HG03432 (cell line): ENCODE measurements at regions not wholly inside any gene's neighbourhood (a gene's known extent, or its start where the extent isn't known, plus 50 kb on each side); places are given as distances from the start of the nearest gene placed in this dataset.

Experiments used
- ATAC-seq: cut with Tn5 transposase; IDR thresholded peaks from one replicate; pipeline ENCODE4 v1.9.1; 2021; ENCODE audit warnings: mild to moderate bottlenecking, moderate library complexity; ENCODE audit not compliant: unreplicated experiment

DNA sequence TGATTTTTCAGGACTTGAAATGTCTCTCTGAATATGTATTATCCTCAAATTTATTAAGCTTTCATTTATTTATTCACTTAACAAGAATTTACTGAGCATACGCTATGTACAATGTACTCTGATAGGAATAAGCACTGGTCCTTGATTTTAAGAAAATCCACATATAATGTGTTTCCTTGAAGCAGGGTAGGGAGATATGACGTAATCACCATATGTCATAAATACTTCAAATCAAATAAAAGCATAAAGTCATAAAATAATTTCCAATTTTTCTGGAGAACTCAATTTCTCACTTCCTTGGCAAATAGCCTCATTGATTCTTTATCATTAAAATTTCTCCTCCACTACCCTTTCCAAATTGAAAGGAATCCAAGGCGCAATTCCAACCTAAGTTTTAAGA lies 177.8 kb upstream of the GAP43 start:
- no peak for ATAC-seq

DNA sequence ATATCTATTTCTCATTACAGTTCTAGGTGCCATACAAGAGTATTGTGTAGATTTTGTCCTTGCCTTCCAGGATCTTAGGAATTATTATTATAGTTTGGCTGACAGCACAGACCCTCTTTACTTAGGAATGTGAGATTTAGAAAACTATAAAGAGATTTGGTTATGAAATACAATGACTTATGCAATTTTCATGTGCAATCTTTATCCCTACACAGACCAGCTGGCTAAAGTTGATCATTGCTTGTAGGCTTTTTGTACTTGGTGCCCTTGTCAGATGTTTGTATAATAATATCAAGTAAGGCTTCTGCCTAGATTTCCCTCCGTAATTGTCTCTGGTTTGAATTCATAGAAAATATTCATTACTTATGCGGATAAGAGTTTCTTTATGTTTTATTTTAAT lies 174.5 kb upstream of the GAP43 start:
- no peak for ATAC-seq

DNA sequence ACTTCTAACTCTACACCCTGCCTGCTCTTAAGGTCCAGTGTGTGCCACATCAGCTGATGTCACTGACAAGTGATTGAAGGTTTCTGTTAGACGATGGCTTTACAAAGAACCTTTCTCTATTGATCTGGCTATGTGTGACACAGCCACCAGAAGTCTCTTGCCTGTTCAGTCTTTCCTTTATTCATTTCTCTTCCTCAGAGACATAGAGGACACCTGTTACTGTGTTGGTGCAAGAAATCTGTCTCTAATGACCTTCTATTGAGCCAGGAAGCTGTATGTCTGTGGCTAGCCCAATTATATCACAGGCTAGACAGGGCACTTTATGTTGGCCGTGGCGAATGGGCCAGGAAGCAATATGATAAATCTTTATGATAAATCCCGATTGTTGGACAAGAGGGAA lies 173.3 kb upstream of the GAP43 start:
- ATAC-seq: no peak

DNA sequence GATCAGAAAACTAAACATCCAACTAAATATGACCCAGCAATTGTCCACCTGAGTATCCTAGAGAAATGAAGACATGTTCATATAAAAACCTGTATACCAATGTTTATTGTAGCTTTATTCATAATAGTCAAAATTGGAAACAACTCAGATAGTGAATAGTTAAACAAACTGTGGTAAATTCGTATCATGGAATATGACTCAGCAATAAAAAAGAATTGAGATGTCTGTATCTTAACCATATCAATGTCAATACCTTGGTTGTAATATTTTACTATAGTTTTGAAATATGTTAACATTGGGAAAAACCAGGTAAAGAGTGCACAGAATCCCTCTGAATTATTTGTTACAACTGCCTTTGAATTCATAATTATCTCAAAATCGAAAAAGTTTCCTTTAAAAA lies 159.3 kb upstream of the GAP43 start:
- no peak for ATAC-seq

DNA sequence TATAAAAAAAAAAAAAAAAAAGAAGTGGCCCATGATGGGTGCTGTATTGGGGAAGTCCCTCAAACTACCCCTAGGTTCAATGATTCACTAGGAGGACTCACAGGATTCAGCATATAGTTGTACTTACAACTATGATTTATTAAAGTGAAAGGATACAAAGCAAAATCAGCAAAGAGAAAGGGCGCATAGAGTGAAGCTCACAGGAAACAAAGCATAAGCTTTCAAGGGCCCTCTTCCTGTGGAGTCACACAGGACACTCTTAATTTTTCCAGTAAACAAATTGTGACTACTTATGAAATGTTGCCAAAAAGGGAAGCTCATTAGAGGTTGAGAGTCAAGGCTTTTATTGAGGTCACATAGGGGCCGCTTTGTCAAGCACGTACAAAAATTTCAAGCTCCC lies 153.7 kb upstream of the GAP43 start:
- peak; percentile 81 for ATAC-seq

DNA sequence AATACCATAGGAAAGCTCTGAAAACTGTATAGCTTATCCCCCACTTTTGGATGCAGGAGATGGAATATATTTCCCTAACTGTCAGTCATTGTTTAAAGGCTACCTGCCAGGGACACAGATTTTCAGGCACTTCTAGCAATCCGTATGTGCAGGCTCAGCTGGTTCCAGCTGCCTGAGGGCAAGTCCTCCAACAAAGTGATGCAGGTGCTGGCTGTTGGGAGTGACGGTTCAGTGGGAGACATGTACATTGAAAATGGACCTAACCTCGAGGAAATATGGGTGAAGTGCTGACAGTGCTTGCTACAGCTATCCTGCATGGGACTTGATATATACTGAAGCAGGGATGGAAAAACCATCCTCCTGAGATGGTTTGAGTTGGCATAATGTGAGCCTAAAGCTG lies 153.1 kb upstream of the GAP43 start:
- no peak for ATAC-seq

DNA sequence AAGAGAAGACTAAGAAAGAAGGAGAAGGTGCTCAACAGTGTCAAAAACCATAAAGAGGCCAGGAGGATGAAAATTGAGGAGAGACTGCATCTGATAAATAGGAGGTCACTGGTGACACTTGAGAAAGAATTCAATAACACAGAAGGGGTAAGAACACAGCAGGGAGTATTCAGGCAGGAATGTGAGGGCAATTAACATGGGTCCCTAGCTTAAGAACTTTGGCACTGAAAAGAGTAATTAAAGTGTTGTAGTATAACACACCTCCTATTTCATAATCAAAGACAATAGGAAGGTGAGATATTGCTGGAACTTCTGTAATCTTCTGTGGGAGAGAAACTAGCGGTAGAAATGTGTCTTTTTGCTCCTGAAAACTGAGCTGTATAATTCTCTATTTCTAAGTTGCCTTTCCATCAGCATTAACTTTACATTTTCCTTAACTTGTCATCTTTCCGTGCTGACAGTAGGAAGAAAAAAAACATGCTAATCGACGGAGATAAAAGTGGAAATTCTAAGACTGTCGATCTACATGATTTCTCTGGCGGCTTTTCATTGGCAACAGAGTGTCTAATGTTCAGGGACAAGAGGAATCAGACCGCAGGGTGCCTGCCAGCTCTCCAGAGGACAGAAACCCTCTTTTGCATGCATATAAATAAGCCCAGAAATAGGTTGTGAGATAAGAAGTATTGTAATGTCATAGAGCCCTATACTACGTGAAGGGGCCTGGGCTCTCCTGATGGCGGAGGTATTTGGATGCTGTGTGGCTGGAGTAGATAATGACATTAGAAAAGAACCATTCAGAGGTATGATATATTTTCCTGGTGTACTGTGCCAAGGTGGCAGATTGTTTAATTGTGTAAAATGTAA lies 147.9 kb upstream of the GAP43 start:
- ATAC-seq: no peak

DNA sequence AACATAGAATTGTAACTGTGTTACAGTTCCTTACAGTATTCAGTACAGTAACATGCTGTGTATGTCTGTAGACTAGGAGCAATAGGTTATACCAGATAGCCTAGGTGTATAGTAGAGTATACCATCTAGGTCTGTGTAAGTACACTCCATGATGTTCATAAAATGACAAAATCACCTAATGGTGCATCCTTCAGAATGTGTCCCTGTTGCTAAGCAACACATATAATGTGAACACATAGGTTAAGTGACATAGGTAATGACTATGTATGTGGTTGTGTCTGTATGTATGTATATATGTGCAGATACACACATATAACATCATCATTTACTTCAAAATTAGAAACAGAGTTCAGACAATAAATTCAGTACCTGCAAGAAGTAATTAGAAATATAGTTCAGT lies 146.8 kb upstream of the GAP43 start:
- no peak for ATAC-seq

DNA sequence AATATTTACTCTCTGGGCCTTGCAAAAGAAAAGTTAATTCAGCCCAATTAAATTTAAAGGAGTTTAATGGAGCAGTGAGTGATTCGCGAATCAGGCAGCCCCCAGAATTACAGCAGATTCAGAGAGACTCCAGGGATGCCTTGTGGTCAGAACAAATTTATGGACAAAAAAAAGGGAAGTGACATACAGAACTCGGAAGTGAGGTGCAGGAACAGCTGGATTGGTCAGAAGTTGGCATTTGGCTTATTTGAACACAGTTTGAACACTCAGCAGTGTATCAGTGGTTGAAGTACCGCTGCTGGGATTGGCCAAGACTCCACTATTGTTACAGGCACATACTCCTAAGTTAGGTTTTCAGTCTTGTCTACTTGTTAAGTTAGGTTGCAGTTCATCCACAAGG lies 145.0 kb upstream of the GAP43 start:
- ATAC-seq: no peak

DNA sequence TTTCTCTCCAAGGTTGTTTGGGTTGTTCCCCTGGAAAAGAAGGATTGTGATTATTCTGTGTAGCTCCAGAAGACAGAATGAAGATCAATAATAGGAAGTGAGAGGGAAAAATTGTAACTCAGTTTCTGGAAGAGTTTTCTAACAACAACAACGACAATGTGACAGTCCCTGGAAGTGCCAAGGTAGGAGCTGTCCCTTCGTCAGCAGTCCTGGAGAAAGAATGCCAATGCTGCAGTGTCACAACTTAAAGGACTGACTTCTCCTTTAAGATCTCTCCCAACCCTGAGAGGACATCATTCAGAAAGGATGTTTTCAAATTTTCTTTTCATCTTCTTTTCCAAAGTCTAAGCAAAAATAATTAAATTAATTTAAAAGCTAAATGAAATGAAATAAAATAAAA lies 136.4 kb upstream of the GAP43 start:
- ATAC-seq: no peak

DNA sequence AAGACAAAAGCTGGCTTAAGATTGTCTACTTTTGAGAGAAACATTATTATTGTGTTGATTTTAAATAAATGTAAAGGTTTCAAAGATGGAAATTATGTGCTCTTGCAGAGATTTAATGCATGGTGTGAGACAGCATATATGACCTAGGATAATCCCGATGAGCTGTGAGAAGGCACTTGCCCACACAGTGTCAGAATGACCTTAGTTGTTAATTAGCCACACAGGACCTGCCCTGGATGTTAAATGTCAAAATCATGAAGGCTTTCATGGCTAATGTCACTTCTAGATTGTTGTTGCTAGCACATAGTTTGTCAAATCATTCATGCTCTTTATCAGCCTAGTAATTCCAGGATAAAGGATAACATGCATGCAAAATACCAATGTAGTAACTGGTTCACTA lies 135.3 kb upstream of the GAP43 start:
- ATAC-seq: no peak

DNA sequence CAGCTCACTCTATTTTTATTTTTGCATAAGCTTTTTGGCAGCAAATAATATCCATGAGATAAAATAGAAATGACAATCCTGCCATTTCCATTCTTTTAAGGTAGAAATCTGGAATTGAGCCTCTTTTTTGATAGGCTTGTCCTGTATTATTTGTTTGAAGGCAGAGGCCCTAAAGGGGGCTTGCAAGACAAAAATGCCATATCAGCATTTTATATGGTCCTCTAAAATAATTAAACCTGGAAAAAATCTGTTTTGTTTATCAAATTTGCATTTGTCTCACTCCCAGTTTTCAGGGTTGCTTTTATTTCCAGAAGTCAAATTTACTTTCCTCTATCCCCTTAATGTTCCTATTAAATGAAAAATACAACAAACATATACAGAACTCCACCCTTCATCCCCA lies 134.9 kb upstream of the GAP43 start:
- ATAC-seq: no peak

DNA sequence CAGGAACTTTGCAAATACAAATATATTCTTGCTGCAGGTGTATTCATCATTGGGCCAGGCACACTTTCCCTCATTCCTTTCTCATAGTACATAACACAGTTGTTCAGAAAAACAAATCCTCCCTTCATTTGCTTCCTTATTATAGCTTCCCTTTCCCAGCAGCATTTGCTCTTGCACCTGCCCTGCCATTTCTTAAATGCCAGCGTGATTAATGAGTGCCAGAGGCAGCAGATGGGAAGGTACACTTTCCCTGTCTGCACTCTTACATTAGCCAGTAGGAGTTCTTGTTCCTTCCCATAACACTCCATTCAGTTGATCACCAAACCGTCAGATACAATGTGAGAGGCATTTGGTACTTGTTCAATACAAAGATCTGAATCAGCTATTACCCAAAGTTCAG lies 128.5 kb upstream of the GAP43 start:
- ATAC-seq: no peak

DNA sequence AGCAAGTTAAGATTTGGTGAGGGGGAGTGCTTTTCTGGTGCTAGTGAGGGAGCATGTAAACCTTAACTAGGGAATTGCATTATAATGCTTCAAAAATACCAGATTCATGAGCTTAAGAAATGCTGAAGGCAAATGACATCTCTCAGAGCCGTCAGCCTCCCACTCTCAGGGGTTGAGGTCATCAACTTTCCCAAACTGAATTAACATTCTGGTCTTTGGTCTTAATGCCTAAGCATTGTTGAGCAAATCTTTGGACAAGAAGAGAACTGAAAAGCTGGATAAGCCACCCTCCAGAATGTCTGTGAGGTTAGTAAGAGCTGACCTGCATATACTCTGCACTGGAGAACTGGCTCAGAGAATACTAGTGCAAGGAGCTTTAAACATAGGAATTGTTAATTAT lies 124.9 kb upstream of the GAP43 start:
- ATAC-seq: no peak

DNA sequence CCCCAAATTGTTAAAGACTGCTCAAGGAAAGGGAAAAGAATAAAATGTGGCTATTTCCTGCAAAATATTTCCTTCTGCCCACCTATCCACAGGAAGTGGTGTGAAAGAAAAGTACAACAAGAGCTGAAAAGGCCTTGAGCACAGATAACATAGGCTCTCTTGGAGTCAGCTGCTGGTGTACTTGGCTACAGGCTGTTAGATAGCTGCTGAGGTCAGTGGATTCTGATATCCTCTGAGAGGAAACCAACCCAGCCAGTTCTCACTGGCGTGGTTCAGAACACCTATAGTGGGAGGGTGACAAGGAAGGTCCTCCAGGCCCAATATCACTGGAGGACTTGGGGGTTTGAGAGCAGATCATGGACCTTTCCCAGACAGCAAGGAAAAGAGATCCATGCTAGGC lies 124.4 kb upstream of the GAP43 start:
- ATAC-seq: no peak

DNA sequence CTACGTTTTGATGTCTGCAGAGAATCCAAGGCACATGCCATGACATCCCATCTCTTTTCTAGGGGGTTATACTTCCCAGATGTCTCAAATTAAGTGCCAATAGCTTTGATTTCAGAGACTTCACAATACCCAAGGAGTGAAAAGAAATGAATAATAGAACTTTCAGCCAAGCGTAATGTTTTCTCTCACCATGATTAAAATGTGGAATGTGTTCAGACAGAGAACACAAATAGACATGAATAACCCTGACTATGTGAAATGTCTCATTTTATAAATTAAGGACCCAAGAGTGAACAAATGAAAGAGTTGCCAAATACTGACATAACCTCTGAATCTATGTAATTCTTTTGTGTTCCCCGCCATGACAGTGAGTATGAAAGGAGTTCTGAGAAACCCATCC lies 123.6 kb upstream of the GAP43 start:
- no peak for ATAC-seq

DNA sequence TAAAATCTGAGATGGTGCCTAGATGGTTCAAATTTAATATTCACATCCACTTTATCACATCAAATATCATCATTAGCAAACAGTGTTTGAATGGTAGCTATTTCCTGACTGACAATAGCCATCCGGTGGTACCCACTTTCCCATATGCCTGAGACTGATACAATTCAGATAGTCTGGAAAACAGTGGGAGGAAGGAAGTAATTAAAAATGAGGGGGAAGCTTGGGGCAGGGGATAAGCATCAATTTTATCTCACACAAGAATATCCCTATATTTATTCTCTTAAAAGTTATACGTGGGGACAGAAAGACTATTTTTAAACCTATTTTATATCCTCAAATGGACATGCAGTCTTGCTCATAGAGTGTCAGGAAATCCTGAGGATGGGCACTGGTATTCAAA lies 122.5 kb upstream of the GAP43 start:
- ATAC-seq: no peak

DNA sequence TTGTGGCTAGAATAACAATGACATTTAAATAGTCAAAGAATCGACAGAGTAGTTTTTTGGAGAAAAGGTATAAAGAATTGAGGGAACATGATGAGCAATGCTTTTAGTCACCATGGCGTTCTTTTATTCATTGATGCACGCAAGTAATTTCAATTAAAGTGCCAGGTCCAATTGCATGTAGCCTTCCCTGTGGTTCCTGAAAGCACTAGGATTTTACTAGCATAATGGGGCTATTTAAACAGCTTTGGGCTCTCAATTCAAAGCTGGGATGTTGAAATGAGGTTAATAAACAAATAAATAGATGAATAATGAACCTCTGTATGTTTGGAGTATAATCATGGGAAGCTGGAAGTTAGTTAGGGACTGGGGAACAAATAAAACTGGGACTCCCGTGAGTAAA lies 121.2 kb upstream of the GAP43 start:
- no peak for ATAC-seq

DNA sequence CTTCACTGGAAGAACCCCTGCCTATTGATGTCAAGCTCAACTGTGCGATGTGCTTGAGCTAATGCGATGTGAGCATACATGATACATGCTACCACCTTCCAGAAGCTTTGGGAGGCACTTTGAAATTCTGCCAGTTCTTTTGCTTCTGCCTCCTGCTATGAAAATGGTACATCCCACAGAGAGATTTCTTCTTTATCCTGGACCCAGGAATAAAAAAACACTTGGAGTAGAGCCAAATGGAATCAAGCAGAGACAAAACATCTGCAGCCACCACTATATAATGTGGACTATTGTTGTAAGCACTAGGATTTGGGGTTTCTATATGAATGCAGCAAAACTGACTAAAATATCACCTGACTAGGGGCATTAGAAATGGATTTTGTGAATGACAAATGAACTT lies 119.9 kb upstream of the GAP43 start:
- ATAC-seq: no peak

DNA sequence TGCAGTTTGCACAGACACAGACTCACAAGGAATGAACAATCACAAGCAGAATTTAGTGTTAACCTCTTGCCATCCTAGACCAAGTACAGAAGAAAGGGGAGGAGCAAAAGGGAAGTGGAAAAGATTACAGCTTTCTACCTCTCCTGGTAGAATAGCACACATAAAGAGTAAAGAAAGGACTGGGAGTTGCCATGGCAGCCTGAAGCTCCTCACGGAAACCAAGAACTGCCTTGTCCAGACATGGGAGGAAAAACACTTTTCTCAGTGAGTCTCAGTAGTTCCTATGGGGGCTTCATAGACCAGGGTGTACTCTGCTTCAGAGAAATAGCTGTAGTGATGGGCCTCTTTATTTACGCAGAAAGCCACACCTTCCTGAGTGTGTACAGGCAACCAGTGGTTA lies 114.7 kb upstream of the GAP43 start:
- no peak for ATAC-seq

DNA sequence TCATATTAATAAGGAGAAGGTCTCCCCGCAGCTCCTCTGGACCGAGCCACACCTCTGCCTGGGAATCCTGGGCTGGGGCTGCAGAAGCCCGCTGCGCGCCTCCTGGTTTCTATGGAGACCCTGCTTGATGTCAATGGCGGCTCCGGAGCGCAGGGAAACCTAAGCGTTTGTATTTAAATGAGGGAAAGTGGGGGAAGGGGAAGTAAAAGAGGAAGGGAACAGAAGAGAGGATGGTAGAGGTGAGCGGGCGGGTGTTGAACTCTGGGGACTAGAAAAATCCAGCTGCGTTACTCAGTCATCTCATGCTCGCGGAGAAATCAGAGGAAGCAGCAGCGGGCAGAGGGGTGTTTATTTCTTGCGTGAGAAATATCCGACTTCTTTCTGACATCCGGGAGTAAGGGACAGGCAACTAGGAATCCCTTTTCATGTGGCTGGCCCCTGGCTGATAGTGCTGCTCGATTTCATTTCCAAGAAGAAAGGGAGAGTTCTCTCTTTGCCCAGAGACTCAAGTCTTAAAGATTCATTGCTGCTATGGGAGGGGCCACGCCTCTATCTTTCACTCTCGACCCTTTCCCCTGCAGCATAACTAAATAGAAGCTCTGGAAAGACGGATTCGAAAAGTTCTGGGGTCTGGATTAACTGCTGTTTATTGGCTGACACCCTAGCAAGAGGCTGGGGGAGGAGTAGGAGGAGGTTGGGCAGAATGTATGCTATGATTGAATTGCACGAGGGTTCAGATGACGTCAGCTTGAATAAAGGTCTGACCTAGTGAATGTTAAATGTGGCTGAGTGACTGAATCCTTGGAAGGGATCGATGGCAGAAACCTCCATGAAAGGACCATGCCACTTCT lies 110.5 kb upstream of the GAP43 start:
- ATAC-seq: peak; percentile 48

DNA sequence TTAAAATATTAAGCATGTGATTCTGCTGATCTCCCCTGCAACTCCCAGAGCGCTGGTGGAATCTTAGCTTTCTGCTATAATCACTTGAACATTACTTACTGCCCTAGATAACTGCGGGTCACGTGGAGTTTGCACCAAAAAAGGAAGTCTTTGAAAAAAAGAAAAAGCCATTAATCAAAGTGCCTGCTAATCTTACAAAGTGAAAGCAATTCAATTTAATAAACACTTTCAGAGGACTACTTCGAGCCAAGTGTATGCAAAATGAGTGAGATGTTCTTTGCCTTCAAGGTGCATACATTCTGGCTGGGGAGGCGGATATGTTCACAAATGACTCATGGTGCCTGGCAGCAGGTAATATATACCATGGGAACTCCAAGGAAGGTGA lies 109.9 kb upstream of the GAP43 start:
- ATAC-seq: peak; percentile 35
